IPS DF 4.7 (cell line): ENCODE measurements at regions not wholly inside any gene's neighbourhood (a gene's known extent, or its start where the extent isn't known, plus 50 kb on each side); places are given as distances from the start of the nearest gene placed in this dataset.
"Not testable (repeated sequence)": the region's sequence is repeated elsewhere in the genome, so short reads cannot be mapped to it uniquely, and the experiment has no call there.

Source experiments
- DNase-seq: peaks from one replicate; pipeline ENCODE4 v3.0.0-alpha.2; 2013; ENCODE audit warnings: low spot score; ENCODE audit errors: extremely low read depth

DNA sequence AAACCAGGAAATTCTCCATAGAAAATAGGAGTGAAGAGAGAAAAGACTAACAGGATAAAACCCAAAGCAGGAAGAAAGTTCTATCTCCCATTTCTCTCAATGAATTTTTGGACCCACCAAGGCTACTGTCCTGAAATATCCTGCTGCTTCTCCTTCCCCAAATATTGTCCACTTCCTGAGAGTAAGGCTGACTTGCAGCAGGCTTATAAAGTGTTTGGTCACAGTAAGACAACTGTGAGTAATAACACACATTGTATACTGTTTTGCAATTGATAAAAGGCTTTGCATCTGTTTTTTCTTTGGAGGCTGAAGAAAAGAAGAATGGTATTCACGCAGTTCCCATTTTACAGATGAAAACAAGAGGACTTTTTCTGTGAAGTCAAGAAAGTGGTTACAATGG is 52.8 kb downstream of the FOXD4L6 start:
- not testable (repeated sequence) for DNase-seq

DNA sequence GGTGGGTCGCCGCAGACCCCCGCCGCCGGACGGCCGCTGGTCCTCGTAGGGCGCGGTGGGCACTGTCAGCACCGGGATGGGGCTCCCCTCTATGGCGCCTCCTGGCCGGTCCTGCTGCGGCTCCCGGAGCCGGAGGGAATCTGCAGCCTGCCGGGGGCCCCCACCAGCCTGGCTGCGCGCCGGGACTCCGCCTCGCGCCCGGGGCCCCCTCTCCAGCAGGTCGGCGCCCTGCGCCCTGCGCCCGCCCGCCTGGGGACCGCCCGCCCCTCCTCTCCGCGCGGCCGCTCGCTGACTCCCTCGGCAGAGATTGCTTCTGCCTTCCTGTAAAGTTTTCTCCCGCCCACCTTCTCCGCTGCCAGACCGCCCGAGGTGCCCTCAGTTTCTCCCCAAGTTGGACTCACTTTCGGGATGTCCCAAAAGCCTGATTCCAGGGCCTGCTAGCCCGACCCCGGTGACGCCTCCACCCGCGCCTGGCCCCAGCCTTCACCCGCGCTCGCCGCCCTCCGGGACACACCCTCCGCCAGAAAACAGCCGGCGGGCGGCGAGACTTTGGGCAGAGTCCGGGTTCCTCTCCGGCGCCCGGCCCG is 54.0 kb downstream of the FOXD4L6 start:
- not testable (repeated sequence) for DNase-seq

DNA sequence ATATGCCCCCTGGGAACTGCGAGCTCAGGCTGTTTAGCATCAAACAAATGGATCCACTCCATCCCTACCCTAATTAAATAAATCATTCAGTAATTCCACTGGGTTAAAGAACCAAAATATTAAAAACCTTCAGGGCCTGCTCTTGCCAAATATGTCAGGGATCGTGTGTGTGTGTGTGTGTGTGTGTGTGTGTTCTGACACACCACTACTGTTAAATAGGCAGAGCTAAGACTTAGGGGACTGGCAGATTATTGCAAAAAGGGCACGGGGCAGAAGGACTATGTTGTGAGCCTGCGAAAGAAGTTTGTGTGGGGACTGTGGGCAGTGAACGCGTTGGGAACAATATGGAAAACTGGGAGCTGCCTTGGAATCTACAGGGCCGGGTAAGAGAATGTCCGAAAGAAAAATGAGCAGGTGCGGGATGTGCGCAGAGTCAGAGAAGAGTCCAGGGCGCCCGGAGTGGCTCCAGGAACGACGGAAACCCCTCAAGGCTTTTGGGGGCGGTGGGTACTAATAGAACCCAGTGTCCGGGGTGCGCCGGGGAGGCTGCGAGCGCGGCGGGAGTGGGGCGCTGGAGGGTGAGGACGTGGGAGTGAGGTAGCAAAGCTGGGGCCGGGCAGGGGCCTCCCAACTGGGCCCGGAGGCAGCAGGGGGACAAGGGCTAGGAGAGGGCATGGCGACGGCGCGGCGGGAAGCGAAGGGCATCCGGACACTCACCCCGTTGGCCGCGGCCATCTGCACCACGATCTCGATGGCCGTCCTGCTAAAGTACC is 54.8 kb downstream of the FOXD4L6 start:
- not testable (repeated sequence) for DNase-seq

DNA sequence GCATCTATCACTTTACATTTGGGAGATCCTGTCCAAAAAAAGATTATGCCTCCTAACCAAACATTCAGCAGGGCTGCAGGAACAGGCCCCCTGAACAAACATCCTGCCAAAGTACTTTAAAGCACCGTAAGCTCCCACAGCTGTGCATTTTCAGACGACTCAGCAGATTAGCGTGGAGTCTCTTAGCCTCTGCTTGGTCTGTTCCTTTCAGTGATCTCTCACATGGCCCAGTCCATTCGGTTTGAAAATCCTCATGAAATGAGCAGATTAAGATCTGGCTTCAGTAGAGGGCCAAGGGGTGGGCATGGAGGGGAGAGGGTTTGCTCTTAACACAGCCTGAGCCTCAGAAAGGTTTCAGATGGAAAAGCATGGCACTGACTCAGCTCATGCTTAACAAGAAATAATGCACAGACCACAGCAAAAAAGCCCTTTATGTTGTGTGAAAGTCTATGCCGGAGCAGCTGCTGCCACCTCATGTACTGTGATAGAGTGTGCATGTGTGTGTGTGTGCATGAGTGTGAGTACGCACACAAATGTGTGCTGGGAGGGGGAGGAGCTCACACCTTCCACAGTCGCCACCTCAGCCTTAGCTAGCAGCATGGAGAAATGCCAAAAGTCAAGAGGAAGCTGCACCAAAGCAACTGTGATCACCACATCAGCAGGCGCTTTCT is 64.2 kb downstream of the FOXD4L6 start:
- DNase-seq: not testable (repeated sequence)

DNA sequence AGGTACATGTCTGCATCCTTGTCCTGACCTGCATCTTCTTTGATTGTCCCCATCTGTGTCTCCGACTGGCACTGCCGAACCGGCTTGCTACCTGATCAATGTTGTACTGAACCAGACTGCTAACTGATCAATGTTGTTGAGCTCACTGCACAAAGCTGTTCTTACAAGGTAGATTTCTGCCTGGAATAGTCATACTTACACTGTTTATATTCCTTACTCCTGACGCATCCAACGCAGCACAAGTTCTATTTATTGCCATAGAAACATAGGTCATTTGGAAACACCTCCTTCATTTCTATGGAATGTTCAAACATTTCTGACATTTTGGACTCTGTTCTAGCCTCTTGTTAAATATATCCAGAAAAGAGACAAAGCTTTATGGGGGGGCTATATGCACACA is 65.2 kb downstream of the FOXD4L6 start:
- DNase-seq: not testable (repeated sequence)

DNA sequence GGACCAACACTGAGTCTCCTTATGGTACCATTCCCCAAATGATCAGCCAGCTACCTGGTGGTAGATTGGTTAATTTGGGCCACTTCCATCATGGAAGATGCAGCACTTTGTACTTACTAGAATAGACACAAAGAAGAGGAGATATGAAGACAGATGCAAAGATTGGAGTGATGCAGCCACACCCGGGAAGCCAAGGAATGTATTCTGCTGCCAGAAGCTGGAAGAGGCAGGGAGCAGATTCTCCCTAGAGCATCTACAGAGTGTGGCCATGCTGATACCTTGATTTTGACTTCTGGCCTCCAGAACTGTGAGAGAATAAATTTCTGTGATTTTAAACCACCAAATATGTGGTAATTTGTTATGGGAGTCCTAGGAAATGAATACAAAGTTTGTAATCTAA is 68.9 kb downstream of the FOXD4L6 start:
- DNase-seq: not testable (repeated sequence)

DNA sequence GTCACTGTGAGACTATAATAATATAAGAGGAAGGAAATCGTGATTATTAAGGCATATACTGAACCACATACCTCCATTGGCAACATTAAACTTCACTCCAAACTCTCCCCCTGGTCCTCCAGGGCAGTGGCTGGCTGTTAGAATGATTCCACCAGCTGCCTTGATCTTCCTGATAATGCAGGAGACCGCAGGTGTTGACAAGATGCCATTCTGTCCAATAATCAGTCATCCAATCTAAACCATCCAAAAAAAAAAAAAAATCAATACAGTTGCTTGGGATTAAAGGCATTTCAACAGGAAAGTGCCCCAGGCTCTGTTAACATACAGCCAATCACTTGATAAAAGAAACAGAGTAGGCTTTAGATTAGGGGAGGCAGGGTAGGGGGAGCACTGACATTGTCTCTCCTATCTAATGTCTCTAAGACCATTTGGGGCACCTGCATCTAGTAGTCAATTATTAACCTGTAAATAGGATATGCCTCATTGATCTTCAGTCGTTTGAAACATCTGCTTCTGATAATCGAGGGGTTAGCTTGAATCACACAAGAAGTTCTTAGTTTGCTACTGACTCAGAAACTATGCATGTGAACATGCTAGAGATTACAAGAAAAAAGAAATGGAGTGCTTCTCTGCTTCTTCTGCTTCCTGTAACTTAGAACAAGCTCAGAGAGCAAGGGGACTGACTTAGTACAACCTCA is 74.7 kb downstream of the FOXD4L6 start:
- not testable (repeated sequence) for DNase-seq

DNA sequence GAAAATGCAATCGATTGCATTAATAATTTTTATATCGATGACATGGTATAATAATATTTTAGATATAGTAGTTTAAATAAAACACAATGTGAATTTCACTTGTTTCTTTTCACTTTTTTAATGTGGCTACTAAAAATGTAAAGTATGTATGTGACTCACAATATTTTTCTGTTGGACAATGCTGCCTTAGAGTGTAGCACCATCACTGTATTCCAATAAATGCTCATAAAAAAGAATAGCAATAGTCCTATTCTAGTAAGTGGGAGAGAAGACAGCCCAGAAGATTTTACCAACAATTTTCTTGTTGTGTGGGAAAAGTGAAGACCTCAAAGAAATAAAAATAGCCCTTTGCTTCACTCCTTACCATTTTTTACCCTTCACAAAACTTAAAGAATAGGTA is 79.8 kb downstream of the FOXD4L6 start:
- DNase-seq: not testable (repeated sequence)

DNA sequence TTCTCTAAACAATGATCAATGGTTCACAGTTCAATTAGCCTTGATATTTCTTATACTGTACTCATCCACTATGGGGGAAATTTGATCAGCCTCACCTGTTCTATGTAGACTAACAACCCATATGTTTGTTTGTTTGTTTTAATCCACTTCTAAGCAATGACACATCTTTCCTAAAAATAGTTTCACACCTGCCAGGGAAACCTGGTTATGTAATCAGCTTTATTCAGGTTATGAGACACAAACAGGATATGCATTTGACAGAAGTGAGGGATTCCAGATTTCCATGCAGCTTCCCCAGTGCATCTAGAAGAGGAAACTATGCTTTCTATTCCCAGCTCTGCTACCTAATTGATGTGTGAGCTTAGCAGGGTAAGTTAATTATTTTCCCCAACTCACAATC is 80.7 kb downstream of the FOXD4L6 start:
- not testable (repeated sequence) for DNase-seq

DNA sequence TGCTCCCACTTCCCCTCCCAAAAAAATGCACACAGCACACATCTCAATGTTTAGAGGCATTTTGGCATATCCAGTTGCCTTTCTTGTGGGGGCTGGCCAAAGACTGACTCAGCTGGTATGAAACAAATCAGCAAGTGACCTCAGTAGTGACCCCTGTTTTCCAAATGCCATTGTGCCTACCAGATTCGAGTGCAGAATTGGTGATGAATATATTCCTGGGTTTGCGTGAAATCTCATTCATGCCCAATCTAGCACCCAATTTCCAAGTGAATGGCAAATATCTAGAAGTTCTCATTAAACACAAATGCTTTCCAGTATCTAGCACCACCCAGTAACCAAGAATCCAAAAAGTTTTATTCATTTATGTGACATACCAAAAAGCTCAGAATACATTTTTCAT is 83.6 kb downstream of the FOXD4L6 start:
- not testable (repeated sequence) for DNase-seq

DNA sequence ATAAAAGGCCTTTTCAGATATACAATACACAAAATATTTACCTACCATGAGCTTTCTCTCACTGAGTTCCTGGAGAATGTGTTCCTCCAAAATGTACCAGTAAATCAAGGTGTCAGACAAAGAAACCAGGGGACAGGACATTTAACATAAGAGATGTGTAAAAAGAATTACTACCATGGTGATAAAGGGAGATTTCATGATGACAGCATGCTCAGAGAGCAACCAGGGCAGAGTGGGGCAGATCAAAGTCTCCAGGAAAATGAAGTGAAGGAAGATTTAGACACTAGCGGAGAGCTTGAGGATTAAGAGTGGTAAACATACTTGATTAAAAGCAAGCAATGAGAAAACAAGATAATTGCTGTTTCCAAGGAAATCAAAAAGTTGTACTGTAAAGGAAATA is 85.0 kb downstream of the FOXD4L6 start:
- not testable (repeated sequence) for DNase-seq

DNA sequence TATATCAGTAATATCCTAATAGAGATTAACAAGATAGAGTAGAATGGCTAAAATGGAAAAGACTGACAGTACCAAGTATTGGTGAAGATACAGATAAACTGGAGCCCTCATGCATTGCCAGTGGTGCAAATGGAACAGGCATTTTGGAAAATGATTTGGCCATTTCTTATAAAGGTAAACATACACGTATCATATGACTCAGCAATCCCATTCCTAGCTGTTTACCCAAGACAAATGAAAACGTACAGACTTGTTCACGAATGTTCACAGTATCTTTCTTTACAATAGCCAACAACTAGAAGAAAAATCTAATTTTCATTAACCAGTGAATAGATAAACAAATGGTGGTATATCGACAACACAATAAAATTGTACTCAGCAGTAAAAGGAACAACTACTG is 86.4 kb downstream of the FOXD4L6 start:
- DNase-seq: not testable (repeated sequence)

DNA sequence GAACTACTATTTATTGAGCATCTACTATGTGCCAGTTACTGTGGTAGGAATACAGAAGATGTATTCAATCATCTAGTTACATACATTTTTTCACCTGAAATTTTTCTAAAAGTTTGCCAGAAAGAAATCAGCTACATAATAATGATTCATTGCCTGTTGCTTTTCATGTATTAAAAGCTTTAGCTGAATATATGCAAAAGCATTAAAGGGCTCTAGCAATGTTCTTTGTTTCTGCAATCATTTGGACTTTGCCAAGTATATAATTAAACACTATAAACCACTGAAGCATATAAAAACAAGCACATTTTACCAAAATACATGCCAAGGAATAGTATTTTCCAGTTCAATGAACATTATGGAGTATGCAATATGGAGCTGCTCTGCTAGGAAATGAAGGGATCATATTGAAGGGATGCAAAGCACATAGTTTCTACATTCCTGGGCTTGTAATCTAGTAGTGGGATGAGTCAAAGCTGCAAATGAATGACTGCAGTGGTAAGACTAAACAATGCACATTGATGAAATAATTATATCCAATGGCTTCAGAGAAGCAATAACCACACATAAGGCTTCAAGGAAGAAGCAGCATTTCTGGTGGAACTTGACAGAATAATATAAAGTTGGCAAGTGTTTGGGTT is 87.7 kb downstream of the FOXD4L6 start:
- not testable (repeated sequence) for DNase-seq

DNA sequence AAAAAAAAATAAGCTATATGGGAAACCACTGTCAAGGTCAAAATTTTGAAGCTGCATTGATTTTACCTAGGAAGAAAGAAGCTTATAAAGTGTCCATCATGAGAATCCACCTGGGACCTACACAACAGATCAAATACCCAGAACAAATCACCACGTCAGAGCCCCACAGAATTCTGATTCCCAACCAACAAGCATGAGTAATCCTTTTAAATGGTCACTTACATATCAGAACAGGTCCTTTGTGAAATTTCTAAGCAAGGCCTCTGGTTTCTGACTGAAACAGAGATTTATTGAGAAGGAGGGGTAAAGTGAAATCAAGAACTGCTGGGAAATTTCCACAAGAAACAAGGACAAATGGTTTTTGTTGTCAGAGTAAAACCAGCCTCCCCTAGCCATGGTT is 93.2 kb downstream of the FOXD4L6 start:
- DNase-seq: not testable (repeated sequence)

DNA sequence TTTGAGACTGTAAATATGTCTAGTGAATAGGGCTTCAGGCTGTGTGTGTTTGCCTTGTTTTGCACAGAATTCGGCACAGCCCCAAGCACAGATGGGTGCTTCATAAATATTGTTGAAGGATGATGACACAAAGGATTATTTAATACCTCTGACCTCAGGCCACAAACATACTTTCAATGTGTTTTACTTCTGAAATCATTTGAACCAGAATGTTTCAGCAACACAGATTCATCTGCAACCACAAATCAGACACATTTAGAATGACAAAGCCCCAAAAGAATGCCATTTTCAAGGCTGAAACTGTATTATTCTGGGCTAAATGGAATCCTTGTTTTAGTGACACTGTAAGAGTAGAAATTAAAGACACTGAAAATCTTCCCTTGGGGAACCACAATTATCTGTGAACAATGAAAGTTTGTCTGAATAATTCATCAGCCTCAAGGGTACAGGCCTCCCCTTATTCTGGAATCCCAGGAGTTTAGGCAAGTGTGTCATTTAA is 93.7 kb downstream of the FOXD4L6 start:
- not testable (repeated sequence) for DNase-seq

DNA sequence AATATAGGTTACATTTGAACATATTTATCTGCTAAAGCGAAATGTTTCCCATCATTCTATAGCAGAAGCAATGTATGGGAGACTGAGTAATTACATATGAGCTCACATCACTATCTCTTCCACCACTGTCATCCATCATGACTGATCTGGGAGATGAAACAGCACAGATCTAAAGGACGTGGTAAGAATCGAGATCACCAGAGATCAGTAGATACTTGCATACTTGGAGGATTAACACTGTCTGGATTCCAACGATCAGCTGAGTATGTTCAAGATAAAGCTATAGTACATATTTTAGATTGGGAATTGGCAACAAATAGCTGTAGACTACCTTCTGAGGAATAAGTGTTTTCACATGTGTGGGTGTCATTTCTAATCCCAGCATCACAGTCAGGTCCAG is 94.6 kb downstream of the FOXD4L6 start:
- not testable (repeated sequence) for DNase-seq

DNA sequence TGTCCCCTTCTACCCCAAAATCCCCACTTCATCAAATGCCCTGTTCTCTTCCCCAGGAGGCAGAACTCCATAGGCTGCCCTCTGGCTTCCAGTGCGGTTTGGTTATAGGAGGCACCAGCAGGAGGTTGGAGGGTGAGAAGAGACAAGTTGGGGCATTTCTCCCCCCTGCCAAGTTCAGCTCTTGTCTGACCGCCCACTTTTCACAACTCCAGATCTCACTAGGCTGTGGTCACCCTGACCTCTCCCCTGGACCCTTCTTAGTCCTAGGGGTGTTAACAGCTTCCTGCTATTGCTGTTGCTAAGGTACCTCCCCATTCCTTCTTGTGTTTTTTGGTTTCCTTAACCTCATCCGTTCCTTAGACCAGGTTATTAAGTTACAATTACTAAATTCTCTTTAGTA is 95.1 kb downstream of the FOXD4L6 start:
- DNase-seq: not testable (repeated sequence)

DNA sequence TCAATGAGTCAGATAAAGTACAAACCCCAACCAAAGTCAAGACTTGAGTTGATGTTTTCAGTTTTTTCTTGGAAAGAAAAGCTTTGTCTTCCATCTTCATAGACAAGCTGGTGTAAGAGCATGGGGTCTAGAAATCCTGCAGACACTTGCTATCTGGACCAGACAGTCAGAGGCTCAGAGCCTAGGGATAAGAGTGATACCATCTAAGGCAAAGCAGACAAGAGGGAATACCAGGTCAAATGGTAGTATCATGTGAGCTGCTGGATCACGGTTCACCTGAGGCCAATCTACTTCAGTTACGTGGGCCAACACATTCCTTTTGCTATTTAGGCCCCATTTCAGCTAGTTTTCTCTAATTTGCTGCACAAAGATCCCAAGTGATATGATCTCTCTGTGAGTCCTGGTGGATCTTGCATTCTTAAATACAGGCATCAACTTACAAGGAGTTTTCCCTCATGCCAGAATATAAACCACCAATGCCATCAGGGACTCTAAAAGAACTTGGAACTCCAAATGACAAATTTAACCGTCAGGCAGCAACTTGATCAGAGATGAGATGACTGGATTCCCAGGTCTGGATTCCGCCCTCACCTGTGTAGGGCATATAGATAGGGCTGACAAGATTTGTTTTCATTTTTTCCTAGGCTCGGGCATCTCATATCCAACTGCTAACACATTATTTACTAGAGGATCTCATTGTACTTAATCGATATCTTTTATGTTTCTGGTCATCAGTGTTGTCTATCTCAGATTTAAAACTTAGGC is 101.4 kb downstream of the FOXD4L6 start:
- DNase-seq: not testable (repeated sequence)

DNA sequence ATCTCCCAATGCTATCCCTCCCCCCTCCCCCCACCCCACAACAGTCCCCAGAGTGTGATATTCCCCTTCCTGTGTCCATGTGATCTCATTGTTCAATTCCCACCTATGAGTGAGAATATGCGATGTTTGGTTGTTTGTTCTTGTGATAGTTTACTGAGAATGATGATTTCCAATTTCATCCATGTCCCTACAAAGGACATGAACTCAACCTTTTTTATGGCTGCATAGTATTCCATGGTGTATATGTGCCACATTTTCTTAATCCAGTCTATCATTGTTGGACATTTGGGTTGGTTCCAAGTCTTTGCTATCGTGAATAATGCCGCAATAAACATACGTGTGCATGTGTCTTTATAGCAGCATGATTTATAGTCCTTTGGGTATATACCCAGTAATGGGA is 106.1 kb downstream of the FOXD4L6 start:
- DNase-seq: not testable (repeated sequence)

DNA sequence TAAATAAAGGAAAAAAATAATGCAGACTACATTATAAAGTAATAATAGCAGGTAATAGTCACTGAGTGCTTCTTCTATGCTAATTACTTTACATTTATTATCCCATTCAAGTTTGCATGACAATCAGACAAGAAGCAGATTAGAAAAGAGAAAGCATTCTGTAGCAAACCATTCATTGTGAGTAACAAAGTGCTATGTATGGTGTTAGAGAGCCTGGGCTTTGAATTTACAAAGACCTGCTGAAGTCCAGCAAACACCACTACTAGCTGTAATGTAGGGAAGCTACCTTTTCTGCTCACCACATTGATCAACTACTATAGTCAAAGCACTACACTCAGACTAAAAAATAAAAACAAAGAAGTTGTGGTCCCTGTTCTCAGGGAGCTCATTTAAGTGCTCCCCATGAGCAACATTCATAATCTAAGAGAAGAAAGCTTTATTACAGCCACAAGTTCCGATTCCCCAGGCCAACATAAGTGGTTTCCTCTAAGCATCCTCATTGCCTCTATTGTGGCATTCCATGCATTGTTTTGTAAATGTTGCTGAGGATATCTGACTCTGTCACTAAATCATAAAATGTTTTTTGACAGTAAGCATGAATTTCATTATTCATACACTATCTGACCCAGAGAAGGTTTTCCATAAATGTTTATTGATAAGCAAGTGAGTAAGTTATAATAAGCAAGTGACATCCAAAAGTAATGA is 108.5 kb downstream of the FOXD4L6 start:
- not testable (repeated sequence) for DNase-seq
